ENCODE measurements at regions not wholly inside any gene's neighbourhood (a gene's known extent, or its start where the extent isn't known, plus 50 kb on each side); places are given as distances from the start of the nearest gene placed in this dataset.

GRCh38 chr3:159856590-159857104 is 132.0 kb upstream of the IL12A start:
- H3K4me3 ChIP-seq (ENCODE audit: control insufficient read depth, low read depth, low read length), result no peak overlapping the region
- TF ChIP-seq, protein P1, sequence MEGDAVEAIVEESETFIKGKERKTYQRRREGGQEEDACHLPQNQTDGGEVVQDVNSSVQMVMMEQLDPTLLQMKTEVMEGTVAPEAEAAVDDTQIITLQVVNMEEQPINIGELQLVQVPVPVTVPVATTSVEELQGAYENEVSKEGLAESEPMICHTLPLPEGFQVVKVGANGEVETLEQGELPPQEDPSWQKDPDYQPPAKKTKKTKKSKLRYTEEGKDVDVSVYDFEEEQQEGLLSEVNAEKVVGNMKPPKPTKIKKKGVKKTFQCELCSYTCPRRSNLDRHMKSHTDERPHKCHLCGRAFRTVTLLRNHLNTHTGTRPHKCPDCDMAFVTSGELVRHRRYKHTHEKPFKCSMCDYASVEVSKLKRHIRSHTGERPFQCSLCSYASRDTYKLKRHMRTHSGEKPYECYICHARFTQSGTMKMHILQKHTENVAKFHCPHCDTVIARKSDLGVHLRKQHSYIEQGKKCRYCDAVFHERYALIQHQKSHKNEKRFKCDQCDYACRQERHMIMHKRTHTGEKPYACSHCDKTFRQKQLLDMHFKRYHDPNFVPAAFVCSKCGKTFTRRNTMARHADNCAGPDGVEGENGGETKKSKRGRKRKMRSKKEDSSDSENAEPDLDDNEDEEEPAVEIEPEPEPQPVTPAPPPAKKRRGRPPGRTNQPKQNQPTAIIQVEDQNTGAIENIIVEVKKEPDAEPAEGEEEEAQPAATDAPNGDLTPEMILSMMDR (IDR thresholded peaks at IDR 0.05; ENCODE audit: control insufficient read depth, insufficient read depth, low read depth, low read length, missing control alignments), result no peak
- no peak for DNase-seq (ENCODE audit: low read depth)

- H3K4me3 ChIP-seq (ENCODE audit: control insufficient read depth, low read depth, low read length), result no peak overlapping the region
- no peak for DNase-seq (ENCODE audit: low read depth)
- TF ChIP-seq, protein P1 (IDR thresholded peaks at IDR 0.05; ENCODE audit: control insufficient read depth, insufficient read depth, low read depth, low read length, missing control alignments), result no peak
Measured at GRCh38 chr3:159857840-159858239, 130.8 kb upstream of the IL12A start.

DNA sequence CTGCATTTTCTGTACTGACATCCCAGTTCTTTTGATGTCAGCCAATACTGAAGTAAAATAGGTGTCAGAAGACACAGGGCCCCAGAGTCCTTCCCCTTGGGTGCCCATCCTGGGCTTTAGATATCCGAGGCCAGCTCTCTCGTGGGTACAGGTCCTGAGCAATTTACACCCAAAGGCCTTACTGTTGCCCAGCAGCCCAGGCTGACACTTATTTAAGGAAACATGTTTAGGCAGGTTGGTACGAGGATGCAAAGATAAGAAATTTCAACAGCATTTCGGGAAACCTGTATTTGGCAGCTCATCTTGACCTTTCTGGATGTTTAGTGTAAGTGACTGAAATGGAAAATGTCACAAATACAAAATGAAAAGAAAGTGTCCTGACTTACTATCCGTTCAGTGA is 130.0 kb upstream of the IL12A start:
- TF ChIP-seq, protein P1 (IDR thresholded peaks at IDR 0.05; ENCODE audit: control insufficient read depth, insufficient read depth, low read depth, low read length, missing control alignments), result no peak
- no peak overlapping the region for H3K4me3 ChIP-seq (ENCODE audit: control insufficient read depth, low read depth, low read length)
- DNase-seq (ENCODE audit: low read depth), result no peak

- no peak for DNase-seq (ENCODE audit: low read depth)
- TF ChIP-seq, protein P1 (IDR thresholded peaks at IDR 0.05; ENCODE audit: control insufficient read depth, insufficient read depth, low read depth, low read length, missing control alignments), result no peak
- no peak overlapping the region for H3K4me3 ChIP-seq (ENCODE audit: control insufficient read depth, low read depth, low read length)
Measured at GRCh38 chr3:159859424-159859823, 129.2 kb upstream of the IL12A start.

GRCh38 chr3:159859836-159860235 is 128.8 kb upstream of the IL12A start:
- DNase-seq (ENCODE audit: low read depth), result no peak
- TF ChIP-seq, protein P1 (IDR thresholded peaks at IDR 0.05; ENCODE audit: control insufficient read depth, insufficient read depth, low read depth, low read length, missing control alignments), result no peak

GRCh38 chr3:159860269-159861116 is 128.1 kb upstream of the IL12A start:
- no peak overlapping the region for H3K4me3 ChIP-seq (ENCODE audit: control insufficient read depth, low read depth, low read length)
- TF ChIP-seq, protein P1 (IDR thresholded peaks at IDR 0.05; ENCODE audit: control insufficient read depth, insufficient read depth, low read depth, low read length, missing control alignments), result no peak
- no peak for DNase-seq (ENCODE audit: low read depth)

More at GRCh38 chr3:159859836-159860235, 128.8 kb upstream of the IL12A start:
- H3K4me3 ChIP-seq (ENCODE audit: control insufficient read depth, low read depth, low read length), result no peak overlapping the region
